Trophoblast cell (in vitro differentiated cells and primary cell): ENCODE measurements at regions not wholly inside any gene's neighbourhood (a gene's known extent, or its start where the extent isn't known, plus 50 kb on each side); places are given as distances from the start of the nearest gene placed in this dataset.
"Not testable (repeated sequence)": the region's sequence is repeated elsewhere in the genome, so short reads cannot be mapped to it uniquely, and the experiment has no call there.

Experiments
- DNase-seq, 2 donors: peaks; one replicate each; pipeline ENCODE4 v3.0.0-alpha.2; 2016
- H2AFZ ChIP-seq: 2 replicates; pipeline ENCODE4 v1.6.1; 2013; ENCODE audit warnings: low read length, moderate library complexity, mild to moderate bottlenecking; ENCODE audit not compliant: insufficient read depth, poor library complexity
- H2AK5ac ChIP-seq: 2 replicates; pipeline ENCODE4 v1.6.1; 2013; ENCODE audit warnings: mild to moderate bottlenecking, low read length
- H2BK120ac ChIP-seq: 2 replicates; pipeline ENCODE4 v1.6.1; 2013; ENCODE audit warnings: low read length, mild to moderate bottlenecking, moderate library complexity; ENCODE audit not compliant: insufficient read depth, poor library complexity
- H2BK12ac ChIP-seq: 2 replicates; pipeline ENCODE4 v1.6.1; 2013; ENCODE audit warnings: mild to moderate bottlenecking, low read length, moderate library complexity
- H2BK5ac ChIP-seq: 2 replicates; pipeline ENCODE4 v1.6.1; 2013; ENCODE audit warnings: low read length, low read depth, moderate library complexity, mild to moderate bottlenecking; ENCODE audit not compliant: poor library complexity
- H3K14ac ChIP-seq: 2 replicates; pipeline ENCODE4 v1.6.1; 2013; ENCODE audit warnings: mild to moderate bottlenecking, low read length
- H3K18ac ChIP-seq: 2 replicates; pipeline ENCODE4 v1.6.1; 2013; ENCODE audit warnings: mild to moderate bottlenecking, low read length
- H3K23ac ChIP-seq: 2 replicates; pipeline ENCODE4 v1.6.1; 2013; ENCODE audit warnings: low read length
- H3K27ac ChIP-seq: 2 replicates; pipeline ENCODE4 v1.5.1; 2013; ENCODE audit warnings: low read depth, mild to moderate bottlenecking, inconsistent platforms, low read length, moderate library complexity
- H3K27me3 ChIP-seq: 2 replicates; pipeline ENCODE4 v1.6.1; 2013; ENCODE audit warnings: inconsistent platforms, mild to moderate bottlenecking, low read length, moderate library complexity; ENCODE audit not compliant: insufficient read depth
- H3K36me3 ChIP-seq, 2 experiments: 1 replicate in 1 of 2; 2 replicates in 1 of 2; pipeline ENCODE4 v1.6.1; 2013; ENCODE audit warnings: low read length in 2 of 2, mild to moderate bottlenecking in 2 of 2, moderate library complexity in 1 of 2; ENCODE audit not compliant: insufficient read depth in 2 of 2, control insufficient read depth in 1 of 2
- H3K4ac ChIP-seq: 2 replicates; pipeline ENCODE4 v1.6.1; 2013; ENCODE audit warnings: low read depth, mild to moderate bottlenecking, low read length, moderate library complexity
- H3K4me1 ChIP-seq, 2 experiments: 1 replicate in 1 of 2; 2 replicates in 1 of 2; pipeline ENCODE4 v1.6.1; 2013; ENCODE audit warnings: low read length in 2 of 2, mild to moderate bottlenecking in 2 of 2, moderate library complexity in 1 of 2; ENCODE audit not compliant: insufficient read depth in 2 of 2, control insufficient read depth in 1 of 2
- H3K4me2 ChIP-seq: 2 replicates; pipeline ENCODE4 v1.6.1; 2013; ENCODE audit warnings: inconsistent platforms, mild to moderate bottlenecking, low read length, moderate library complexity
- H3K4me3 ChIP-seq: 2 replicates; pipeline ENCODE4 v1.5.1; 2013; ENCODE audit warnings: mild to moderate bottlenecking, low read depth, low read length, inconsistent platforms
- H3K79me1 ChIP-seq: one replicate; pipeline ENCODE4 v1.6.1; 2013; ENCODE audit warnings: low read length
- H3K79me2 ChIP-seq: 2 replicates; pipeline ENCODE4 v1.6.1; 2013; ENCODE audit warnings: low read length, mild to moderate bottlenecking; ENCODE audit not compliant: control insufficient read depth, insufficient read depth, poor library complexity
- H3K9ac ChIP-seq: 2 replicates; pipeline ENCODE4 v1.6.1; 2013; ENCODE audit warnings: mild to moderate bottlenecking, low read length
- H3K9me3 ChIP-seq: 2 replicates; pipeline ENCODE4 v1.6.1; 2013; ENCODE audit warnings: low read depth, mild to moderate bottlenecking, control low read depth, inconsistent platforms, low read length; ENCODE audit not compliant: insufficient read depth
- H4K12ac ChIP-seq: 2 replicates; pipeline ENCODE4 v1.6.1; 2013; ENCODE audit warnings: low read depth, mild to moderate bottlenecking, low read length, moderate library complexity
- H4K8ac ChIP-seq: 2 replicates; pipeline ENCODE4 v1.6.1; 2013; ENCODE audit warnings: low read depth, mild to moderate bottlenecking, low read length, moderate library complexity
- H4K91ac ChIP-seq: one replicate; pipeline ENCODE4 v1.6.1; 2013; ENCODE audit warnings: low read depth, mild to moderate bottlenecking, low read length, moderate library complexity
- WGBS: extraction: QIAGEN DNeasy Blood & Tissue Kit; methylation state at CpG from one replicate; pipeline ENCODE4 v1.1.7; 2013; ENCODE audit warnings: missing lambda C conversion rate; ENCODE audit not compliant: insufficient read length, insufficient coverage; ENCODE audit errors: extremely low coverage; 5-methylcytosine and 5-hydroxymethylcytosine counted together

DNA sequence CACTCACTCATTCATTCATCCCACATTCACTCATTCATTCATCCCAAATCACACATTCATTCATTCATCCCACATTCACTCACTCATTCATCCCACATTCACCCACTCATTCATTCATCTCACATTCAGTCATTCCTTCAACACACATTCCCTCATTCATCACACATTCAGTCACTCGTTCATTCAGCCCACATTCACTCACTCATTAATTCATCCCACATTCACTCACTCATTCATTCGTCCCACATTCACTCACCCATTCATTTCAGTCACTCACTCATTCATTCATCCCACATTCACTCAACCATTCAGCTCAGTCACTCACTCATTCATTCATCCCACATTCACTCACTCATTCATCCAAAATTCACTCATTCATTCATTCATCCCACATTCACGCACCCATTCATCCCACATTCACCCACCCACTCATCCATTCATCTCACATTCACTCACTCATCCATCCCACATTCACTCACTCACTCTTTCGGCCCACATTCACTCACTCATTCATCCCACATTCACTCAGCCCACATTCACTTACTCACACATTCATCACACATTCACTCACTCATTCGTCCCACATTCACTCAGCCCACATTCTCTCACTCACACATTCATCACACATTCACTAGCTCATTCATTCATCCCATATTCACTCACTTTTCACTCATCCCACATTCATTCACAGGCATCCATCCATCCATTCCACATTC, 5469.9 kb upstream of the TPTE start:
- H3K4me2 ChIP-seq, H2BK12ac ChIP-seq, H3K27ac ChIP-seq, H2AFZ ChIP-seq, H3K27me3 ChIP-seq, H3K4me3 ChIP-seq, H3K23ac ChIP-seq, H2BK120ac ChIP-seq, H3K4me1 ChIP-seq, H3K4ac ChIP-seq, H4K91ac ChIP-seq, H3K9me3 ChIP-seq, H3K79me1 ChIP-seq, H2AK5ac ChIP-seq, H3K9ac ChIP-seq, H4K8ac ChIP-seq, H3K18ac ChIP-seq, H3K79me2 ChIP-seq, H2BK5ac ChIP-seq, H3K36me3 ChIP-seq, H4K12ac ChIP-seq, DNase-seq, H3K14ac ChIP-seq: not testable (repeated sequence)
- WGBS: 100% methylated on average over 1 of the region's 5 CpGs

- WGBS: no CpG with 5 or more reads among the region's 13 CpGs
- H3K4me2 ChIP-seq, H2BK5ac ChIP-seq, H3K14ac ChIP-seq, H3K9ac ChIP-seq, H3K18ac ChIP-seq, H3K27me3 ChIP-seq, H3K27ac ChIP-seq, H3K4ac ChIP-seq, H2BK120ac ChIP-seq, H3K23ac ChIP-seq, H4K12ac ChIP-seq, H3K79me2 ChIP-seq, H3K9me3 ChIP-seq, H2AFZ ChIP-seq, H3K4me1 ChIP-seq, H3K4me3 ChIP-seq, H2AK5ac ChIP-seq, H4K91ac ChIP-seq, H4K8ac ChIP-seq, H3K79me1 ChIP-seq, H3K36me3 ChIP-seq, H2BK12ac ChIP-seq: not testable (repeated sequence)
- peak; percentile 5 to 29 for DNase-seq
Observed at GRCh38 chr21:5055027-5055754, 5466.2 kb upstream of the TPTE start.

DNA sequence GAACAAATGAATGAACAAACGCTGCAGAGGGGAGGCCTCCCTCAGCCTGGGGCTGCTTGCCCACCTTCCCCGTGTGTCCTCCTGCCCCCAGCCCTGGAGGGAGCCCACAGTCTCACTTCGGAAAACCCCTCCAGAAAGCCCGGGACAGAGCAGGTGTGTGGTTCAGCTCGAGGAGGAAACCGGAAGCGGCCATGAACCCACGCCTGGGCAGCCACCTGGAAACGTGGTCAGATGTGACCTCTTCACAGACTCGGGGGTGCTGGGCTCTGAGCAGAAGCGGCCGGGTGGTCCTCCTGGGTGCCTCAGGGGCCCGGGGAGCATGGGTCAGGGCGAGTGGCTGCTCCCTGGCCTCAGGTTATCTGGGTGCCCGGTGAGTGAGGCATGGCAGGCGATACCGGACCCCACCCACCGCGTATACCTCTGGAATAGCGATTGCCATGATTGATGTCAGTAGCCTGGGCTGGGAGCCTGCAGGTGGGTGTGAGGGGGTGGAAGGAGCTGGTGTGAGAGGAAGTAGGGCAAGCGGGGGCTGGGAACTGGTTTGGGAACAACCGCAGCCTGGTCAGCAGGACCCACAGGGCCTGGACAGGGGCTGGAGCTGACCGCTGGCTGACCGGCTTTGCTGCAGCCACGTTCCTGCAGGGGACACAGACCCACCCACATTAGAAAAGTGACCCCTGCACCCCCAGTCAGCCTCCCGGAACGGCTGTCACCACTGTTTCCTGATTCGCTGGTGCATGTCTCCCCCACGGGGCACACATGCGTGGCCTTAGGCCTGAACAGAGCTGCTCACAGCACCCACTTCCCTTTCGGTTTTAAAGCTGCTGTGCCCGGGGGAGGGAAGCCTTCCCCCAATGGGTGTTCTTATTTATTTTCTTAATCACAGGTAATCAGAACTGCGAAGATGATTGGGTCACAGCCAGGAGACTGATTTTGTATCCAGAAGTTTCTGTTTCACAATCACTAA, 5465.1 kb upstream of the TPTE start:
- not testable (repeated sequence) for H3K27me3 ChIP-seq, H3K4me3 ChIP-seq, H2AK5ac ChIP-seq, H3K36me3 ChIP-seq, H3K79me1 ChIP-seq, H2BK12ac ChIP-seq, H3K14ac ChIP-seq, H4K12ac ChIP-seq, H3K4me2 ChIP-seq, H2BK5ac ChIP-seq, H3K9ac ChIP-seq, H4K91ac ChIP-seq, H3K27ac ChIP-seq, H2BK120ac ChIP-seq, H3K18ac ChIP-seq, H3K4me1 ChIP-seq, H3K4ac ChIP-seq, H4K8ac ChIP-seq, H2AFZ ChIP-seq, H3K23ac ChIP-seq, DNase-seq, H3K9me3 ChIP-seq, H3K79me2 ChIP-seq
- WGBS: no CpG with 5 or more reads among the region's 33 CpGs

GRCh38 chr21:5057077-5057476, 5464.3 kb upstream of the TPTE start:
- H4K8ac ChIP-seq, H3K27ac ChIP-seq, H3K9me3 ChIP-seq, H2BK120ac ChIP-seq, H3K4me3 ChIP-seq, DNase-seq, H3K4ac ChIP-seq, H3K4me2 ChIP-seq, H2AK5ac ChIP-seq, H3K27me3 ChIP-seq, H4K12ac ChIP-seq, H4K91ac ChIP-seq, H2BK12ac ChIP-seq, H3K9ac ChIP-seq, H3K18ac ChIP-seq, H3K36me3 ChIP-seq, H3K4me1 ChIP-seq, H3K79me2 ChIP-seq, H2AFZ ChIP-seq, H2BK5ac ChIP-seq, H3K14ac ChIP-seq, H3K23ac ChIP-seq, H3K79me1 ChIP-seq: not testable (repeated sequence)
- no CpG with 5 or more reads among the region's 24 CpGs for WGBS
